Bronchial epithelial cell (primary cell): ENCODE measurements at regions not wholly inside any gene's neighbourhood (a gene's known extent, or its start where the extent isn't known, plus 50 kb on each side); places are given as distances from the start of the nearest gene placed in this dataset.

Experiments
- DNase-seq: peaks from one replicate; pipeline ENCODE4 v3.0.0-alpha.2; 2010; ENCODE audit warnings: low read depth
- FAIRE-seq: peaks from 2 replicates; lab custom pipeline; 2011; peaks lifted over from hg19 to GRCh38; lab: Jason Lieb, UNC
- H3K27me3 ChIP-seq: 2 replicates; pipeline ENCODE4 v1.5.1; 2011; ENCODE audit warnings: low read length; ENCODE audit not compliant: control insufficient read depth, insufficient read depth
- H3K36me3 ChIP-seq: 2 replicates; pipeline ENCODE4 v1.5.1; 2011; ENCODE audit warnings: low read length; ENCODE audit not compliant: control insufficient read depth, insufficient read depth
- H3K4me3 ChIP-seq: 2 replicates; pipeline ENCODE4 v1.5.1; 2011; ENCODE audit warnings: mild to moderate bottlenecking, low read depth, low read length, control low read depth
- TF ChIP-seq, protein P1 (sequence below): IDR thresholded peaks from 2 replicates; pipeline ENCODE4 v1.5.1; 2011; ENCODE audit warnings: mild to moderate bottlenecking, moderate library complexity, low read length, control low read depth, inconsistent platforms; ENCODE audit not compliant: insufficient read depth, severe bottlenecking

DNA sequence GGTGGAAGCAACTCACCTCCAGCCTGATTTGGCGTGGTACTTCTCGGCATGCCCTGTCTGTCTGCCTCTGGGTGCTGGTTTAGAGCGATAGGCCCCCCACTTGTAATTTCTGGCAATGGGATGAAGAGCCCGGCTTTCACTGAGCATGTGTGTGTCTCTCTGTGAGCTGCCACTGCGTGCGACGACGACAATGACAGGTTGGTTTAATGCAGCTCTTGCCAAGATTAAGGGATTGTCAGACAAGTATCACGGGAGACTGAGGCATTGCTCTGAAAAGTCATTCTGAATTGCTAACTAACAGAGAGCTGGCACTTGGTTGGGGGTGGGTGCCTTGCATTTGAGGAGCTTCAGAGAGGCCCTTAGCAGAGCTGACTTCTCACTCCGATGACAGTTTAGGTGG, 348.8 kb upstream of the CLINT1 start:
- no peak for DNase-seq
- no peaks in the 10 kb centered on the region for H3K36me3 ChIP-seq
- H3K27me3 ChIP-seq, result no peaks in the 10 kb centered on the region
- TF ChIP-seq, protein P1, sequence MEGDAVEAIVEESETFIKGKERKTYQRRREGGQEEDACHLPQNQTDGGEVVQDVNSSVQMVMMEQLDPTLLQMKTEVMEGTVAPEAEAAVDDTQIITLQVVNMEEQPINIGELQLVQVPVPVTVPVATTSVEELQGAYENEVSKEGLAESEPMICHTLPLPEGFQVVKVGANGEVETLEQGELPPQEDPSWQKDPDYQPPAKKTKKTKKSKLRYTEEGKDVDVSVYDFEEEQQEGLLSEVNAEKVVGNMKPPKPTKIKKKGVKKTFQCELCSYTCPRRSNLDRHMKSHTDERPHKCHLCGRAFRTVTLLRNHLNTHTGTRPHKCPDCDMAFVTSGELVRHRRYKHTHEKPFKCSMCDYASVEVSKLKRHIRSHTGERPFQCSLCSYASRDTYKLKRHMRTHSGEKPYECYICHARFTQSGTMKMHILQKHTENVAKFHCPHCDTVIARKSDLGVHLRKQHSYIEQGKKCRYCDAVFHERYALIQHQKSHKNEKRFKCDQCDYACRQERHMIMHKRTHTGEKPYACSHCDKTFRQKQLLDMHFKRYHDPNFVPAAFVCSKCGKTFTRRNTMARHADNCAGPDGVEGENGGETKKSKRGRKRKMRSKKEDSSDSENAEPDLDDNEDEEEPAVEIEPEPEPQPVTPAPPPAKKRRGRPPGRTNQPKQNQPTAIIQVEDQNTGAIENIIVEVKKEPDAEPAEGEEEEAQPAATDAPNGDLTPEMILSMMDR, result no peak
- FAIRE-seq, result no peak
- H3K4me3 ChIP-seq, result no peak overlapping the region

DNA sequence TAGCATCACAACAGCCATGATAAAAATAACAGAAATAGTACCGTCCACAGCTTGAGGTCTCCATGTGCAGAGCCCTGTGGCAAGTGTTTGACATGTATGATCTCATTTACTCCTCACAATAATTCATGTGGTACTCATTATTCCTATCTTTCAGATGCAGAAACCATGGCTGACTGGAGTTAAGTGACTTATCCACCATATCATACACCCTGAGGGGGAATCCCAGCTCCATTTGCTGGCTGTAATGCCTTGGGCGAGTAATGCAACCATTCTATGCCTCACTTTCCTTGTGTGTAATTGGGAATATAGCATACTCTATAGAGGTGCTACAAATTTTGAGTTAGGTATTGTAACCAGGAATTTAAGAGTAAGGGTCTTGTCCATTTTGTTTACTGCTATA, 347.0 kb upstream of the CLINT1 start:
- DNase-seq, result no peak
- TF ChIP-seq, protein P1, result no peak
- no peaks in the 10 kb centered on the region for H3K27me3 ChIP-seq
- no peak overlapping the region for H3K4me3 ChIP-seq
- FAIRE-seq, result no peak
- H3K36me3 ChIP-seq, result no peaks in the 10 kb centered on the region

DNA sequence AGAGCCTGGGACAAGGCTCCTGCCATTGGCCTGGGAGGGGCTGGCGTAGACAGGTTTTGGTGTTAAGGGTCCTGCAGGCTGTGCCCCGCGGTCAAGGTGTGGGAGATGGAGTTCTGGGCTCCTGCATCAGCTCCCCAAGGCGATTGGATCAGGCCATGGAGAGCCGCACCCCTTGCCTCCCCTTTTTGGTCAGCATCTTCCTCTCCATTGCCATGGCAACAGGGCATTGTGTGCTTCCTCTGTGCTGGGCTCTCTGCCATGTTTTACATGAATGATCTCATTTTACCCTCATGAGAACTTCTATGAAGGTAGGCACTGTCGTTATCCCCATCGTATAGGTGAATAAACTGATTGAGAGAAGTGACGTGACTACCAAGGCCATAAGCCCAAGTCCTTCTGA, 344.3 kb upstream of the CLINT1 start:
- Histone ChIP-seq H3K4me3 (no peak overlapping the region), H3K36me3 (no peaks in the 10 kb centered on the region), H3K27me3 (no peaks in the 10 kb centered on the region)
- FAIRE-seq (no peak), DNase-seq (no peak)
- TF ChIP-seq, protein P1, result no peak

DNA sequence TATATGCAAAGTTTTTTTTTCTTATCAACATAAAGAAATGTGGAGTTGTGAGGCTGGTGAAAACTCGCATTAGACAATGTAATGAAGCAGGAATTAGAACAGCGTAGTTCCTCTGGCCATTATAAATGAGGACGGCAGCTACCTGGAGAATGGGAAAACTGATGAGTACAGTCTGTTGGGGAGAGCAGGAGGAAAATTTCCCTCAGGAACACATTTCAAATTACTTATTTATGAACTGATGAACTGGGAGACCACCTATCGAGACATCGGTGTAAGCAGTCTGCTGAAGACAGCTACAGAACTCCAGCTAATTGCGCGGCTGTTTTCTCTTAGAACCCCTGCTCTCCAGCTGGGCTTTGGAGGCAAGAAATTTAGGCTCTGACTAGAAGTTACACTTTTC, 343.9 kb upstream of the CLINT1 start:
- H3K4me3 ChIP-seq, result no peak overlapping the region
- H3K27me3 ChIP-seq, result no peaks in the 10 kb centered on the region
- no peak for FAIRE-seq
- TF ChIP-seq, protein P1, result no peak
- H3K36me3 ChIP-seq, result no peaks in the 10 kb centered on the region
- no peak for DNase-seq

DNA sequence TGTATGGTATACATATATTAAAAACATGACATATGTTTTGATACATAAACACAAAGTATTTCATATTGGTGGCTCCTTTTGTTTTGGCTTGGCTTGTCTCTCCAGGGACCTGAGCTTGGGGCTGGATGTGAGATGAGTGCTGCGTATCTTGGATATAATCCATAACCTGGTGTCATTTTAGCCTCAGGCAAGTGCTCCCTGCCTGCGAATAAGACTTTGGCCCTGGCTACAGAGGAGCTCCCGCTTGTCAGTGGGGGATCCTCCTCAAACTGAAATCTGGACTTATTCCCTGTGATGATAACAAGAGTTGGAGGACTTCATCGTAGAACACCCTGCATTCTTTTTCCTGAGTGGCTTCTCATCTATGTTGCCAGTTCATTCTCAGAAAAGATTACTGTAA, 341.7 kb upstream of the CLINT1 start:
- no peaks in the 10 kb centered on the region for H3K36me3 ChIP-seq
- TF ChIP-seq, protein P1, result no peak
- peak; percentile 13 for FAIRE-seq

DNA sequence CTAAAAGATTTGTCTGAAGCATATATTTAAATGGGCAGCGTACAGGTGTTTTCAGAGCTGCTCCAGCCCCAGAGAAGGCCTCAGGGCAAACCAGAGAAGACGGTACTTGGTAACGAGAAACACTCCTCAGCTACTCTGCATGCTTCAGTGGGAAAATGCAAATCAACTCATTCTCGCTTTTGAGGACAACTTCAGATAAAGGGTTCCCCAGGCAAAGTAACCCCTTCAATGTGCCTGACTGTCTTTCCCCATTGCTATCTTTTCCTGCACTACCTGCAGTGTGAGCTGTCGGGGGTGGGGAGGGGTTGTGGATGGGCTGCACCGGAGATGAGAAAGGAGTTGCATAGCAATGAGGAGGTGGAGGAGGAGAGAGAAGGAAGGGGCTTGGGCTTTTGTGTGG, 339.7 kb upstream of the CLINT1 start:
- no peak for FAIRE-seq
- H3K4me3 ChIP-seq, result no peak overlapping the region
- H3K27me3 ChIP-seq, result no peaks in the 10 kb centered on the region
- H3K36me3 ChIP-seq, result no peaks in the 10 kb centered on the region
- DNase-seq, result no peak
- TF ChIP-seq, protein P1, result no peak

More for the DNA sequence above, 341.7 kb upstream of the CLINT1 start:
- H3K27me3 ChIP-seq, result no peaks in the 10 kb centered on the region
- DNase-seq, result no peak
- no peak overlapping the region for H3K4me3 ChIP-seq
